ENCODE measurements at regions not wholly inside any gene's neighbourhood (a gene's known extent, or its start where the extent isn't known, plus 50 kb on each side); places are given as distances from the start of the nearest gene placed in this dataset.
"Not testable (repeated sequence)": the region's sequence is repeated elsewhere in the genome, so short reads cannot be mapped to it uniquely, and the experiment has no call there.

- WGBS, 5 donors, result no CpG with 5 or more reads among the region's 4 CpGs
- H3K9me3 ChIP-seq; H3K36me3 ChIP-seq; H3K27ac ChIP-seq; DNase-seq; intact Hi-C loops (cut with DNase I; ENCODE audit: low total_unique reads); H3K27me3 ChIP-seq; H3K4me1 ChIP-seq; H3K4me3 ChIP-seq: not testable (repeated sequence)
These were observed 4368.2 kb upstream of the TPTE start for GRCh38 chr21:6153154-6153553.

GRCh38 chr21:6154524-6155320, 4366.7 kb upstream of the TPTE start:
- H3K9me3 ChIP-seq; intact Hi-C loops (cut with DNase I; ENCODE audit: low total_unique reads); H3K4me3 ChIP-seq; H3K27me3 ChIP-seq; H3K4me1 ChIP-seq; H3K36me3 ChIP-seq; DNase-seq; H3K27ac ChIP-seq: not testable (repeated sequence)
- 0 to 11% (median 7%) methylated on average over 1 to 5 of the region's 30 CpGs; no CpG with 5 or more reads in 1 of the 5 donors for WGBS, 5 donors

- H3K4me3 ChIP-seq; H3K4me1 ChIP-seq; H3K9me3 ChIP-seq; DNase-seq; H3K27me3 ChIP-seq; intact Hi-C loops (cut with DNase I; ENCODE audit: low total_unique reads); H3K27ac ChIP-seq; H3K36me3 ChIP-seq: not testable (repeated sequence)
- WGBS, 5 donors, result 100% methylated on average over 1 to 4 of the region's 27 CpGs; no CpG with 5 or more reads in 3 of the 5 donors
These were observed 4364.5 kb upstream of the TPTE start for GRCh38 chr21:6156712-6157389.

- H3K27ac ChIP-seq; H3K4me1 ChIP-seq; H3K9me3 ChIP-seq; H3K4me3 ChIP-seq; intact Hi-C loops (cut with DNase I; ENCODE audit: low total_unique reads); H3K27me3 ChIP-seq; H3K36me3 ChIP-seq; DNase-seq: not testable (repeated sequence)
- WGBS, 5 donors, result 81% methylated on average over 4 of the region's 11 CpGs; no CpG with 5 or more reads in 4 of the 5 donors
These were observed 4363.9 kb upstream of the TPTE start for GRCh38 chr21:6157515-6157914.

GRCh38 chr21:6158171-6158570, 4363.2 kb upstream of the TPTE start:
- intact Hi-C loops (cut with DNase I; ENCODE audit: low total_unique reads); H3K27ac ChIP-seq; H3K9me3 ChIP-seq; H3K27me3 ChIP-seq; DNase-seq; H3K4me3 ChIP-seq; H3K4me1 ChIP-seq; H3K36me3 ChIP-seq: not testable (repeated sequence)
- WGBS, 5 donors, result 78% methylated on average over 4 of the region's 9 CpGs; no CpG with 5 or more reads in 4 of the 5 donors

Small RNAs in the stretch of these regions (small RNA-seq; reads per million reads assigned to genes)
- gene CU639417.2, result 0 reads per million in 4 donors
